Hepatocyte (in vitro differentiated cells): ENCODE measurements at regions not wholly inside any gene's neighbourhood (a gene's known extent, or its start where the extent isn't known, plus 50 kb on each side); places are given as distances from the start of the nearest gene placed in this dataset.
A peak's percentile ranks its signal among the peaks of the same experiment; 100 is the strongest.

ENCODE experiments used
- DNase-seq: peaks from one replicate; pipeline ENCODE4 v3.0.0-alpha.2; 2016; ENCODE audit warnings: low spot score
- H2AFZ ChIP-seq: fragments of 200-600 bp; sonication (generic); 2 replicates; pipeline ENCODE4 v1.6.0; 2016; ENCODE audit warnings: antibody characterized with exemption, mild to moderate bottlenecking
- H3K27ac ChIP-seq: fragments of 200-600 bp; sonication (generic); 2 replicates; pipeline ENCODE4 v1.5.1; 2016; ENCODE audit warnings: mild to moderate bottlenecking
- H3K27me3 ChIP-seq: fragments of 200-600 bp; sonication (generic); 2 replicates; pipeline ENCODE4 v1.6.1; 2016
- H3K36me3 ChIP-seq: fragments of 200-600 bp; sonication (generic); replicated peaks from 2 replicates; pipeline ENCODE4 v1.5.1; 2016; ENCODE audit warnings: low read depth; ENCODE audit not compliant: insufficient read depth
- H3K4me1 ChIP-seq: fragments of 200-600 bp; sonication (generic); 2 replicates; pipeline ENCODE4 v1.5.1; 2016; ENCODE audit warnings: mild to moderate bottlenecking, moderate library complexity; ENCODE audit not compliant: insufficient read depth
- H3K4me2 ChIP-seq: fragments of 200-600 bp; sonication (generic); 2 replicates; pipeline ENCODE4 v1.6.0; 2016
- H3K4me3 ChIP-seq: fragments of 200-600 bp; sonication (generic); 2 replicates; pipeline ENCODE4 v1.5.1; 2016; ENCODE audit warnings: mild to moderate bottlenecking
- H3K79me2 ChIP-seq: fragments of 200-600 bp; sonication (generic); 2 replicates; pipeline ENCODE4 v1.6.0; 2017; ENCODE audit warnings: mild to moderate bottlenecking
- H3K9me2 ChIP-seq: fragments of 200-600 bp; sonication (generic); replicated peaks from 2 replicates; pipeline ENCODE4 v1.6.0; 2017; ENCODE audit warnings: mild to moderate bottlenecking; ENCODE audit not compliant: insufficient read depth
- H3K9me3 ChIP-seq: fragments of 200-600 bp; sonication (generic); 2 replicates; pipeline ENCODE4 v1.5.1; 2016; ENCODE audit warnings: low read depth, mild to moderate bottlenecking
- H4K20me1 ChIP-seq: fragments of 200-600 bp; sonication (generic); 2 replicates; pipeline ENCODE4 v1.6.0; 2016; ENCODE audit warnings: mild to moderate bottlenecking; ENCODE audit not compliant: insufficient read depth, poor library complexity, severe bottlenecking
- EZH2 ChIP-seq: fragments of 200-600 bp; sonication (generic); IDR thresholded peaks from 2 replicates; pipeline ENCODE4 v1.6.1; 2016; ENCODE audit warnings: antibody characterized with exemption, mild to moderate bottlenecking, borderline replicate concordance
- EZH2phosphoT487 ChIP-seq: fragments of 200-600 bp; sonication (generic); IDR thresholded peaks from one replicate; pipeline ENCODE4 v1.6.1; 2018; ENCODE audit warnings: antibody characterized with exemption, mild to moderate bottlenecking, low read depth, moderate library complexity; ENCODE audit not compliant: unreplicated experiment, severe bottlenecking
- WGBS: methylation state at CpG from one replicate; pipeline ENCODE4 v1.1.6; 2016; ENCODE audit warnings: low lambda C conversion rate; ENCODE audit errors: missing lambda C conversion rate; 5-methylcytosine and 5-hydroxymethylcytosine counted together
- TF ChIP-seq, protein P1 (sequence below): fragments of 200-600 bp; sonication (generic); IDR thresholded peaks from 2 replicates; pipeline ENCODE4 v1.5.1; 2016; ENCODE audit warnings: antibody characterized with exemption, mild to moderate bottlenecking; ENCODE audit not compliant: poor library complexity

DNA sequence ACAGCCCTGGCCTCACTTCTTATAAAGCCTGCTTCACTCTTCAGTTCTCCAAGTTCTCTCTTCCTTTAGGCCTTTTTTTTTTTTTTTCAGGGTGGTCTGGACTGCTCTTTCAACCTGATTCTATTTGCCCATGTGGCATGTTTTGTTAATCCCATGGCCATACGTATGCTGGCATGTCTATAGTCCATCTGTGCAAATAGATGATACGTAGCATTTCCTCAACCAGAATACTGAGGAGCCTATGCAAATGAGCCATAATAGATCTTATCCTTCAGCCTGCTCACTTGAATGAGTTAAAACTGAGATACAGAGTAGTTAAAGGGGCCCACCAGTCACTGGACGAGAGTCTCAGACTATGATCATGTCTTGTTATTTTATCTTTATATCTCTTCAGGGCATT lies 265.2 kb upstream of the CXCR4 start:
- Histone ChIP-seq H3K4me3 (no peak overlapping the region), H3K36me3 (no peaks in the 10 kb centered on the region), H3K4me2 (no peak overlapping the region), H3K79me2 (no peaks in the 10 kb centered on the region), H3K9me2 (no peaks in the 10 kb centered on the region), H4K20me1 (no peaks in the 10 kb centered on the region), H3K27me3 (no peaks in the 10 kb centered on the region), H3K27ac (no peak overlapping the region), H2AFZ (no peak overlapping the region), H3K4me1 (no peaks in the 10 kb centered on the region), H3K9me3 (no peaks in the 10 kb centered on the region)
- TF ChIP-seq EZH2phosphoT487 = no peak
- 76% methylated on average over 3 of the region's 3 CpGs for WGBS
- no peak for DNase-seq

DNA sequence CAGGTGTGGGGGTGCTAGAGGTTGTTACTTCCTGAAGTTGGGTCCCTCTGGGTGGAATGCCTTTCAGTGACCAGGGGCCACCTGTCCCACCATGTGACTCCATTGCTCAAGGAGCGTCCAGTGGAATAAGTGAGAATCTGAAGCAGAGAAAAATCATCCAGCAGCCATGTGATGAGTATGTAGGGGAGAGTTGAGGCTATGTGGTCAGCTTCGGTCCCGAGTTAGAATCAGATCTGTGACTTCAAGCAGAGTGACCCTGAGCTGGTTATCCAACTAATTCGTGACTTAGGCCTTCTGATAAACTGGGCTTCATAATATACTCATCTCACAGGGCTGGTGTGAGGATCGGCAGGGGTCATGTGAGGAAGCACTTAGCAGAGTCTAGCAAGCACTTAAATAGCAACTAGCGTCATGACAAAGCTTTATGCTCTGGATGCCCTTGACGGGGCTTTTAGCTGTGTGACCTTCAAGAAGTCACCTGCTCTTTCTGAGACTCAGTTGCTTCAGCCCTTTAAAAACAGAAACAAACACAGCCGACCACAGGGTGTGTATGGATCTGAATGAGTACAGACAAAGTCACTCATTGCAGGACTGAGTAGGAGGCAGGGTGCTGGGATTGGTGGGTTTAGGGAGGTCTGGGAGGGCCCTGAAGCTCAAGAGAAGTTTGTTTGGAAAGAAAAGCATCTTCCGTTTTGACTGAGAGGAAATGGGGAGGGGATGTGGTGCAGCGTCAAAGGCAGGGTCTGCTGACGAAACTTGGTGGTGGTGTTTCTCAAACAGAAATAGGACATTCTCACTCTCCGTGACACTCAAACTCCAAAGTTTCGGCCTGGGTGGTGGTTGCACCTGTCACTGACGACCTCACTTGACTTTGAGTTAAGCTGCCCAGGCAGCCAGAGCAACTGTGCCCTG lies 264.0 kb upstream of the CXCR4 start:
- Histone ChIP-seq H3K79me2 (no peaks in the 10 kb centered on the region), H3K36me3 (no peaks in the 10 kb centered on the region), H3K9me2 (no peaks in the 10 kb centered on the region), H3K4me2 (no peak overlapping the region), H2AFZ (no peak overlapping the region), H3K4me3 (no peak overlapping the region), H4K20me1 (no peaks in the 10 kb centered on the region), H3K27ac (no peak overlapping the region), H3K4me1 (no peaks in the 10 kb centered on the region), H3K9me3 (no peaks in the 10 kb centered on the region), H3K27me3 (no peaks in the 10 kb centered on the region)
- DNase-seq = no peak
- WGBS = 83% methylated on average over 14 of the region's 14 CpGs
- no peak for TF ChIP-seq EZH2
- TF ChIP-seq EZH2phosphoT487 = no peak
- TF ChIP-seq, protein P1, sequence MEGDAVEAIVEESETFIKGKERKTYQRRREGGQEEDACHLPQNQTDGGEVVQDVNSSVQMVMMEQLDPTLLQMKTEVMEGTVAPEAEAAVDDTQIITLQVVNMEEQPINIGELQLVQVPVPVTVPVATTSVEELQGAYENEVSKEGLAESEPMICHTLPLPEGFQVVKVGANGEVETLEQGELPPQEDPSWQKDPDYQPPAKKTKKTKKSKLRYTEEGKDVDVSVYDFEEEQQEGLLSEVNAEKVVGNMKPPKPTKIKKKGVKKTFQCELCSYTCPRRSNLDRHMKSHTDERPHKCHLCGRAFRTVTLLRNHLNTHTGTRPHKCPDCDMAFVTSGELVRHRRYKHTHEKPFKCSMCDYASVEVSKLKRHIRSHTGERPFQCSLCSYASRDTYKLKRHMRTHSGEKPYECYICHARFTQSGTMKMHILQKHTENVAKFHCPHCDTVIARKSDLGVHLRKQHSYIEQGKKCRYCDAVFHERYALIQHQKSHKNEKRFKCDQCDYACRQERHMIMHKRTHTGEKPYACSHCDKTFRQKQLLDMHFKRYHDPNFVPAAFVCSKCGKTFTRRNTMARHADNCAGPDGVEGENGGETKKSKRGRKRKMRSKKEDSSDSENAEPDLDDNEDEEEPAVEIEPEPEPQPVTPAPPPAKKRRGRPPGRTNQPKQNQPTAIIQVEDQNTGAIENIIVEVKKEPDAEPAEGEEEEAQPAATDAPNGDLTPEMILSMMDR = no peak

DNA sequence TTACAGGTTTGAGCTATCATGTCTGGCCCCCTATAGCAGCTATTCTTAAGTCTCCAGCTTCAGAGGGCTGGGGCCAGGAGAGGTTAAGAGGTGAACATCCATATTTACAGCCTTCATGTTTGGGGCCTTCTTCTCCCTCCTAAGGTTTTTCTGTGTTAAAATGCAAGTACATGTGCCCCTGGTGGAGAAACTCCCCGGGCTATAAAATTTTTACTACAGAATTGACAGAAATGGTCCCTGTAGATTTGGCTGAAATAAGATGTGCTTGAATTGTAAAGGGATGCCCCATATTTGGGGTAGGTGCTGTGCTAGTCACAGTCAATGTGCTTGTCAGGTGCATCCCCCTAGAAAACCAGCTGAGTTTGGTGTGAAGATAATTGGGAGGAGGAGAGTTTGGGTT lies 263.3 kb upstream of the CXCR4 start:
- H3K4me3 ChIP-seq = no peak overlapping the region
- H2AFZ ChIP-seq = no peak overlapping the region
- H3K27ac ChIP-seq = no peak overlapping the region
- no peaks in the 10 kb centered on the region for H3K9me3 ChIP-seq
- TF ChIP-seq EZH2phosphoT487 = no peak
- TF ChIP-seq, protein P1 = no peak
- no peak for TF ChIP-seq EZH2
- H3K79me2 ChIP-seq = no peaks in the 10 kb centered on the region
- WGBS = 50% methylated on average over 1 of the region's 1 CpG
- H3K36me3 ChIP-seq = no peaks in the 10 kb centered on the region
- H4K20me1 ChIP-seq = no peaks in the 10 kb centered on the region
- H3K4me1 ChIP-seq = no peaks in the 10 kb centered on the region
- H3K4me2 ChIP-seq = no peak overlapping the region
- H3K9me2 ChIP-seq = no peaks in the 10 kb centered on the region
- no peaks in the 10 kb centered on the region for H3K27me3 ChIP-seq
- DNase-seq = no peak

DNA sequence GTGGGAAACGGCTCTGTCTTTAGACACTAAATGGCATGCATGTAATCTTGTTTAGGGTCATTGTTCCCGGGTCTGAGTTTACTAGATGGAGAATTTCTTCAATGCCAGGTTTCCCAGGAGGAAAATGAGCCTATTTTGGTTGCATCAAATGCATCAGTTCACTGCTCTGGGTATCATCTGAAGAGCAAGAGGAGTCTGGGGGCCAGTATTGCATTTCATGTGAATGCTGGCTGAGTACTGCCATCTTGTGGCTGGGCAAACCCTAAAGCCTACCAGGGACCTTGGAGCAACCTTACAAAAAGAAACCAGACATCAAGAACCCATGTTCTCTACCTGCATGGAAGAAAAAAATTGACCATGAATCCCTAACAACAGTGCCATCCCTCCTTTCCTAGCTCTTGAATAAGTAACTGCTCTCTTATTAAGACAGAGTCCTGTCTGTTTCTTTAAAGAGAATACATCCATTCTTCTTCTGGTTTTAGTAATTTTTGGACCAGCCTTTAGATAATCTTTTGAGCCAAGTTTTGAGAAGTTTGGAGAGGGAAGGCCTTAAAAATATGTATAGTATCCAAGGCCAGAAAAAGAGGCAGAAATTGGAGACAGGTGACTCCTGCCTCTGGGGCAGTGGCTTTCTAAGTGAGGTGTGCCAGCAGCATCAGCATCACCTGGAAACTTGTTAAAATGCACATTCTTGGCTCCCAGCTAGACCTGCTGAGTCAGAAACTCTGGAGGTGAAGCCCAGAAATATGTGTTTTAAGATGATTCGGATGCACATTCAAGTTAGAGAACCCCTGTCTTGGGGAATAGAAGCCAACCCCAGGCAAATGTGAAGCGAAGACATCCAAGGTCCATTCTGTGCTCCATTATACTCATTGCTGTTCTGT lies 261.0 kb upstream of the CXCR4 start:
- TF ChIP-seq EZH2phosphoT487 = no peak
- TF ChIP-seq, protein P1 = peak; percentile 60
- TF ChIP-seq EZH2 = no peak
- Histone ChIP-seq H3K27me3 (no peaks in the 10 kb centered on the region), H3K4me3 (no peak overlapping the region), H3K4me2 (no peak overlapping the region), H4K20me1 (no peaks in the 10 kb centered on the region), H3K36me3 (no peaks in the 10 kb centered on the region), H3K79me2 (no peaks in the 10 kb centered on the region), H2AFZ (no peak overlapping the region), H3K27ac (no peak overlapping the region), H3K4me1 (no peaks in the 10 kb centered on the region), H3K9me2 (no peaks in the 10 kb centered on the region), H3K9me3 (no peaks in the 10 kb centered on the region)
- DNase-seq = peak; percentile 67
- whole genome bisulfite sequencing = 67% methylated on average over 4 of the region's 4 CpGs
